Globus pallidus (tissue), 1 donor: ENCODE measurements at regions not wholly inside any gene's neighbourhood (a gene's known extent, or its start where the extent isn't known, plus 50 kb on each side); places are given as distances from the start of the nearest gene placed in this dataset.
"Not testable (repeated sequence)": the region's sequence is repeated elsewhere in the genome, so short reads cannot be mapped to it uniquely, and the experiment has no call there.

Experiments used
- DNase-seq: peaks from one replicate; pipeline ENCODE4 v3.0.0-alpha.2; 2015; ENCODE audit warnings: low spot score

DNA sequence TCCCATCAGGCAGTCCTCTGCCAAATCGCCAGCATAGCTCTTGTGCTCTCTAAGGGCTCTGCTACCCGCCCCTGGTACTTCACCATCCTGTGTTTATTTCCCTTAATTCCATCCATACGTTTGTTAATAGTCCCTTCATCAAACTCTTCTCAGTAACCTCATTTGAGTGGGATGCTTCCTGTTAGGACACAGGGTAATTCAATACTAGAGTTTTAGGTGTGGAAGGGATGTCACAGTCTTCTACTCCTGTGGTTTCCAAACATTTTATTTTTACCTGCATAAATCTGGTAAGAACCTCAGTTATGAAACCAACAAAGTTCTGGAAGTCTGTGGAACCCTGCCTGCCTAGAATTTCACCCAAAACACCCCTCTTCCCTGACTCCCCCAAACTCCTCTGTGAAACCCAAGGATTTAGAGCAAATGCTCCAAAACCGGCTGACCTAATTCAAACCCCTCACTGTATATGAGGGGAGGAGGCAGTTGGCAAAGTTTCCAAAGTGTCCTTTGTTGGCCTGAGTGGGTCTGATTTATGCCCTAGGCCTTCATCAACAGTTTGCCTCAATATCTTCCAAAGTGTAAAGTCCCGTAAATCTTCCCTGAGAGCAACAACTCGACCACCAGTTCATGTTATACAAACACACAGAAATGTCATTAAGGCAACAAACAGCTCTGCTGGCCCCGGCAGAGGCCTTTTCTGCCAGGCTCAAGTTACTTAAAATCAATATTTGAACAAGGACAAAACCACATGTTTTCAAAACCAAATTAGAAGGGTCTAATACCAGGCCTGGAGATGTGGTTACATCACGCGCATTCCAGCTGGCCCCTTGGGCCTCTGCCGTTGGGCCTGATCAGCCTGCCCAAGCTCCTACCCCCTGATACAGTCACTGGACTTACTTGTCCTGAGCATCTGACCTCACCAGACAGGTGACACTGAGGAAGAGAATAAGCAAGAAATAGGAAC is 82.4 kb upstream of the FGGY start:
- DNase-seq = no peak

DNA sequence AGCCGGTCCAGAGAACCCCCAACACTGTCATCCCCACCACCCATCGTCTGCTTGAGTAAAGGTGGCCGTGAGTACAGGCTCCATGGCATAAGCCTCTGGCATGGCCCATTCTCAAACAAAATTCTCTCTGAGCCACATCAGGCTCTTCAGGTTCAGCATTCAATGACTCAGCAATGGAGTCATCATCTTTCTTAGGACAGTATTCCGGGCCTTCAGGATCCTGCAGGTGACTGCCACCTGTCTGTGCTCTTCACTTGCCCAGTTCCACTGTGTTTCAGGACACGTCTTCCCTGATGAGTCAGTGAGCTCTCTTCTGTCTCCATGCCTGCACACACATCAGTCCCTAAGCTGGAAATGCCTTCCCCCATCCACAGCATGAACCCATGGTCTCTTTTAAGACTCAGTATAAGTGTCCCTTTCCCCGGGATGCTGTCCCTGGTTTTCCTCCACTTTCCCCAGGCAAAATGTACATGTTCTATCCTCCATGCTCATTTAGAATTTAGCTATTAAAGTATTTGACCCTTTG is 81.1 kb upstream of the FGGY start:
- DNase-seq = no peak

DNA sequence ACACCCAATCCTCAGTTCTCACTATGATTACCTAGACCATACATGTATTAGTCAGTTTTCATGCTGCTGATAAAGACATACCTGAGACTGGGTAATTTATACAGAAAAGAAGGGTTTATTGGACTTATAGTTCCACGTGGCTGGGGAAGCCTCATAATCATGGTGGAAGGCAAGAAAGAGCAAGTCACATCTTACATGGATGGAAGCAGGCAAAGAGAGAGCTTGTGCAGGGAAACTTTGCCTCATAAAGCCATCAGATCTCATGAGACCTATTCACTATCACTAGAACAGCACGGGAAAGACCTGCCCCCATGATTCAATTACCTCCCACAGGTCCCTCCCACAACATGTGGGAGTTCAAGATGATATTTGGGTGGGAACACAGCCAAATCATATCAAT is 79.5 kb upstream of the FGGY start:
- not testable (repeated sequence) for DNase-seq

DNA sequence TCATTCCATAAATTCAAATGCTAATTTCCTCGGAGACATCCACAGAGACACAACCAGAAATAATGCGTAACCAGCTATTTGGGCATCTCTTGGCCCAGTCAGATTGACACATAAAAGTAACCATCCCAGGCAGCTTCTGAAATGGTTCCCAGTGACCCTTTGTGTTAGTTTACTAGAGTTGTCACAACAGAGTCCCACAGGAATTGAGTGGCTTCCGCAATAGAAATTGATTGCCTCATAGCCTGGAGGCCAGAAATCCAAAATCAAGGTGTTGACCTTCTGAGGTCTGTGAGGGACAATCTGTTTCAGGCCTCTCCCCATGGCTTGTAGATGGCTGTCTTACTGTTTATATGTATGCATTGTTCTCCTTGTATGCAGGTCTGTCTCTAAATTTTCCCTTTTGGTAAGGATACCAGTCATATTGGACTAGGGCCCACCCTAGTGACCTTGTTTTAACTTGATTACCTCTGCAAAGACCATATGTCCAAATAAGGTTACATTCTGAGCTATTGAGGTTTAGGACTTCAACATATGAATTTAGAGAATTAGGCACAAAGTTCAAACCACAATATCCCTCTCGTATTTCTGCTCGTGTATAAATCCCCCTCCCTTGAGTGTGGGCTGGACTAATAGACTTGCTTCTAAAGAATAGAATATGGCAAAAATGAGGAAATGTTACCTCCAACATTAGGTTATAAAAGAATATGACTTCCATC is 78.2 kb upstream of the FGGY start:
- DNase-seq = no peak

DNA sequence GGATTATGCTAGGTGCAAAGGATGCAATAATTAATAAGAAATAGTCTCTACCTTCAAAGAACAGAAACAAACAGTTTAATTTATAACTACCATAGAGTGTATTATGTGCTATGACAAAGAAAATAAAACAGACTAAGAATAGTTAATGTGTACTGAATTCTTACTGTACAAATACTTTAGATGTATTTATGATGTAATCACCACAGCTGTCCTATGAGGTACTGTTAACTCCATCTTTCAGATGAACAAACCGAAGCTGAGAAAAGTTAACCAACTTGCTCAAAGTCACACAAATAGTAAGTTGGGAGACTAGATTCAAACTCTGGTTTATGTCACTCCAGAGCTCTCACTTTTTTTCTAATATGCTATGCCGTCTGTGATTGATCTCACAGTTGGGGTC is 77.0 kb upstream of the FGGY start:
- DNase-seq = no peak

DNA sequence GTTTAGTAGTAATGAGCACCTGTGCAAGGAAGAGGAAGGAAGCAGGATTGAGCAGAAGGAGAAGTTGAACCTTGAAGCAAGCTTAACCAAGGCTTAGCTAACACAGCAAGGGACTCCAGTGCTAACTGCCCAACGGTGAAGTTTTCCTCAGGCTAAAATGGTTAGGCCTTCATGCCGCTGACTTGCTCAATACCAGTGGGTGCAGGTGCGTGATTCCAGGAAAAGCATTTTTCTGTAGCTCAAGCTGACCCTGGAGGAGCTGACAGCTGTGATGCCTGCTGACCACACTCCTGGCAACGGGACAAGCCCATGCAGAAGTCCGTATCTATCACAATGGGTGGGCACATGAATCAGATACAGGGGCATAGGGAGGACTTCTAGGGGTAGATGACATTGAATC is 76.5 kb upstream of the FGGY start:
- DNase-seq = no peak

DNA sequence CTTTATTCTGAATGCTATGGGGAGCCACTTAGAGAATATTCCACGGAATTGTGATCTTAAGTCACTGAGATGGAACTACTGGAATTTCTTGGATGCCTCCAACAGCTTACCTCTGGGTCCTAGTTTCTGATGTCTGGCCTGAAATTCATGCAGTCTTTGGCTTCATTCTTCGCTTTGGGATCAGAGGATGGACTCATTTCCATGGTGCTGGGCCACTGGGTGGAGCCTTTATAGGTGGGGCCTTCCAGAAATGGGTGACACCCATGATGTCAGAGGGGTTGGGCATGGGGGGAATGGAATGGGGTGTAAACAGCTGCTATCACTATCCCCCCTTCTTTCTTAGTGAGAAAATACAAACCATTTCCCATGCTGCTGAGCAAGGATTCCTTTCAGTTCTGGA is 73.7 kb upstream of the FGGY start:
- DNase-seq = no peak

DNA sequence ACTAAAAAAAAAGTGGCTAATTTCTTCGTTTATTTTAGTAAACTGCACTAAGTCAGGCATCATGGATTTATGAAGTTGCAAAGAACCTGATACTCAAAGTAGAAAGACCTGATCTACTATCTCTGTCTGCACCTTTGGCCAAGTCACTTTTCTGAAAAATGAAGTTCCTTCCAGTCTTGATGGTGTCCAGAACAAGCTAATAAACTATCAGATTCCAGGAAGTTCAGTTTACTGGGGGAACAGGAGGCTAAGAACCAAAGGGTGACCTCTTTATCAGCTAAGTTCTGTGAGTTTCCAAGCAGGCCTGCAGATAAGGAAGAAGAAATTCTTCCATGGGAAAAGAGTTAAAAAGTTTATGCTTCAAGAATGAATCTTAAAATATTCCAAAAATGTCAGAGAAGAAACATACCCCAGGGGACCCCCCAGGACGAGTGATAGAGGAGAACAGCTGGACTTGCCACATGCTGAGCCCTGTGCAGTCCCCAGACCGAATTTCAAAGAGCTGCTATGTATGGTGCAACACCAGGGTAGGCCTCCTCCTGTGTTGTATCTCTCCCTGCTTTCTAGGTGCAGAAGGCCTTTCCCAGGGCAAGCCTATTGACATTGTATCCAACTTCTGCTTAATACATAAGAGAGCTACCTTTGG is 72.8 kb upstream of the FGGY start:
- DNase-seq = no peak

DNA sequence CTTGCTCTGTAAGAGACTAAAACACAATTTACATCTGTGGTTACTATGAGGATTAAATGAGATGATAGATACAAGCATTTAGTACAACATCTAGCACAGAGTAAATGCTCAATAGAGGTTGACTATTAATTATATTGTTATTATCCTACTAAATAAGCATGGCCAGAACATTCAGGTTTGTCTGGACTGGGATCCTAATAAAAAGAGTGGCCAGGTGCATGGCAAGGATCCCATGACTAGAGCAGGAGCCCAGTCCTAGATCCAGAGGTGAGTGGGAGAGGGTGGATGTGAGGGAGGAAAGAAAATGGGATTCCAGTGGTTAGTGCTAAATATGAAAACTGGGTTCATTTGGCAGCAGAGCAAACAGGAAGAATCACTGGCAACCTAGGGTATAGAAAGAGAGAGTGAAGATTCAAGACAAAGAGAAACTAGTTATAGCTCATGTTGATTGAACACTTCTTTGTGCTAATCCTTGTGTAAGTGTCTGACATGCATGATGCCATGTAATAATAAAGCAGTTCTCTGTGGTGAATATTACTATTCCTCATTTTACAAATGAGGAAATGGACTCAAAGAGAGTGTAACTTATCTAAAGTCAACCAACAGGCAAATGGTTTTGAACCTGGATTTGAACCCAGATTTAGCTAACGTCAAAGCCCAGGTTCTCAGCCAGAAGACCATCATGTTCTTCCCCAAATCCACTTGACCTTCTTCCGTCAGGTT is 71.1 kb upstream of the FGGY start:
- DNase-seq = no peak

DNA sequence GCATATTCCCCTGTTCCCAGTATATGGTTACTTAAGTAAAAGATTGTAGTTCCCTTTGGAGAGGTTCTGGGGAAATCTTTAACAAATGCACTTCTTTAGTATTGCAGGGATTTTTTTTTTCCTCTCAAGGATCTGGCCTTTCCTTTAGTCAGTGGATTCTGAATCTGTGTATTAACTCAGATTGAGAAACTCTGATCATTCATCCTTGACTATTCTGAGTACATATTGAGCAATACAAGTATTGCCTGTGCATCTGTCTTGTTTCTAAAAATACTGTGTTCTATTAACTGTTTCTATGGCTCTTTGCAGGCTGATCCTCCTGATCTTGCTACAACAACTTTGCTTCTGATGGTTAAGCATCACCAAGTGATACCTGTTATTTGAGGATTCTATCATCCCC is 67.8 kb upstream of the FGGY start:
- no peak for DNase-seq

DNA sequence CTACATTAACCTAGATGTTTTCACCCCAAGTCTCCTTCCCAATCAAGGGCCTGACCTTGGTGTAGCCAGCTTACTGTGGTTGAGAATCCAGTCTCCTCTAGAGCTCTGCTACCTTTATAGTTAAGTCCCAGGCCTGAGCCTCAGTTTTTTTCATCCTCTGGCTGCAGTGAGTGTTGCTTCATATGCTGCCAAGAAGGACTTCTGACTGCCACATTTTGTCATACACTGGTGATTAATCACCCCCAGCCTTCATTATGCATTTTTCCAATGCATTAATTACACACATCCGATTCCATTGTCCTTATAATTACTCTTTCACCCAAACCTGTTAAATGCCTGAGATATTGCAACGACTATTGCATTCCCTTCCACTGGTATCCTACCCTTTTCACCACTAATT is 66.3 kb upstream of the FGGY start:
- no peak for DNase-seq

DNA sequence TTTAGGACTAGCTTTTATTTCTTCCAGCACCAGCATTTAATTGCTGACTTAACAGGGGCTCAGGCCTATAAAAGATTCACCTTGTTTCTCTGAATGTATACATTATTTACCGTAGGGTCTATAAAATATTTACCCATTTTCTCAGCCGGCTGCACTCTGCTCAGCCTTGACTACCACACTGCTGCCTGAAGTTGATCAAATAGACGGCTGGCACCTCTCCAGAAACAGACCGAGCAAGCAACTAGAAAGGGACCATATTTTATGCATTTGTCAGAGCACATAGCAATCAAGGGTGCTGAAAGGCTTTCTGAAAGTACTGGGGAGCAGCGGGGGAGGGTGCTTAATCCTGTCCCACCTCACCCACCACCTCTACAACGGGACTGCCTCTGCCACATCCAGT is 64.7 kb upstream of the FGGY start:
- no peak for DNase-seq

DNA sequence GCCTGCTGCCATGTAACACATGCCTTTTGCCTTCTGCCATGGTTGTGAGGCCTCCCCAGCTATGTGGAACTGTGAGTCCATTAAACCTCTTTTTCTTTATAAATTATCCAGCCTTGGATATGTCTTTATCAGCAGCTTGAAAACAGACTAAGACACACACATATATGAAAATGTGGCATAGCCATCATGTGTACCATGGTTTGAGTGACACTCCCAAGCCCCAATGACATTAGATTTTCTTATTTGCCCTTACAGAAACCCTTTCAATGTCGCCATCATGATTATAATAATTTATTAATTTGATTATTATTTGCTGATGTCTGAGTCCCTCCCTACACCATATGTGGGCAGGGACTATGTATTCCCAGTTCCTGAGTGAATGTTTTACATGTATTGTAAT is 63.5 kb upstream of the FGGY start:
- no peak for DNase-seq

DNA sequence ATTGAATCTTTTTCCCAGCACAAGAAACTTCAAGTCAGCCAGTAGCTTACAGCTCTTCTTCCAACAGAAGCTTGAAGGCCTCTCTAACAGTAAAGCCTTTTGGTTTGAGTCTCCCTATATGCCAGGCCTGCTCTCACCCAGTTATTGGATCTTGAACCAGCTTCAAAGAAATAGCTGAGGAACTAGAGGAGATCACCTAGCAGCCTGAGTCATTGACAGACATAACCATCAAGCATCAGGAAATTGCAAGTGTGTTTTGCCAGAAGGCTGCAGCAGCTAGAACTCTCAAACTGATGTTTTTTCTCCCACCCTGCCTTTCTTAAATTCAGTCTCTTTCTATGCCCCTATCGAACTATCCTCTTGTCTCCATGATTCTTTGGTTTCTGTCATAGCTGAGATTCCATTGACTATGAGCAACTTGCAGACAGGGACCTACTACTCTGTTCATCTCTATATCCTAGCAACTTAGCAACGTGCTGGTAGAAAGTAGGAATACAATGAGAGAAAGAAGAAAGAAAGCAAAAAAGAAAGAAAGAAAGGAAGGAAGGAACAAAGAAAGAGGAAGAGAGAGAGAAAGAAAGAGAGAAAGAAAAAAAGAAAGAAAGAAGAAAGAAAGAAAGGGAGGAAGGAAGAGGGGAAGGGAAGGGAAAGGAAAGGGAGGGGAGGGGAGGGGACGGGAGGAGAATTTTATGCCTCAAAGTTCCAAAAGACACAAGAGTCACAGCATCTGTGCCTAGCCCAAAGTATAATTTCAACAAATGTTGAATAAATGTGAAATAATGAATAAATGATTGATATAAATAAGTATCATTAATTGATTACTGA is 60.0 kb upstream of the FGGY start:
- no peak for DNase-seq

DNA sequence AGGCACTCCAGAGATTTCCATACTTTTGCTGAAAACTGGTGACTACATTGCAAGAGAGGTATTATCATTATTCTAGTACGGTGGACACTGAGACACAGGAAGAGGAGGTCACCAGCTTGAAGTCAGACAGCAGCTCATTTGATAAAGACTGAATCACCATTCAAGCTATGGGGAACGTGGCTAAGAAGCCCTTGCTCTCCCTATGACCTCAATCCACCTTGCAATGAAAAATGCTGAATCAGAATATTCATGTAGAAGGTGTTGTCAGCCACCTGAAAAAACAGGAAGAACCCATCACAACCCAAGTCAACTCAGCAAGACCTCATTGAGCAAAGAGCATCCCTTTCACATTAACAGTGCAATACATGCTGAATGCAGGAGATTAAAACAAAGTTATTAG is 59.0 kb upstream of the FGGY start:
- DNase-seq = no peak

DNA sequence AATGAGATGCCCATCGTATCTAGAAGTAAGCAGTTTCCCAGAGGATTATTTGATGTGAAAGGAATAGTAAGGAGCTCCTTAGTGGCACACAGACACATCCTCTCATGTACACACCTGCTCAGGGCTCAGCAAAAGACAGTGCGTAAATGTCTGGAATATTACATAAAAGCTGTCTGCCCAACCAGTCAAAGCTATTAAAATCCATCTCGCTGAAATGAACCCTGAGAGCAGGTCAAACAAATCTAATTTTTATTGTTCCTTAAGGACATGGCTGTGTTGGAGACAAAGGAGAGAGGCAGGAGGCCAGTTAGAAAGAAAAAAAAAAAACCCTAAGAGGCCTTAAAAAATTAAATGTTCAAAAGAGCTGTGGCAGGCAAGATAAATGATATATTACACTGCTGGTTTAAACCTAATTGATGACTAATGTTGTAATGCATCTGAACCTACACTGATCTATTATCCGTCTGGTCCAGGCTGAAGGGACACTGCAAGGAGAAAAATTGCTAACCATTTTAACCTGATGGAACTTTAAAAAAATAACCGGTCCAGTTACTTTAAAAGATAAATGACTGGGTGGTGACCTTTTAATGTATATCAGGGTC is 58.5 kb upstream of the FGGY start:
- DNase-seq = no peak

DNA sequence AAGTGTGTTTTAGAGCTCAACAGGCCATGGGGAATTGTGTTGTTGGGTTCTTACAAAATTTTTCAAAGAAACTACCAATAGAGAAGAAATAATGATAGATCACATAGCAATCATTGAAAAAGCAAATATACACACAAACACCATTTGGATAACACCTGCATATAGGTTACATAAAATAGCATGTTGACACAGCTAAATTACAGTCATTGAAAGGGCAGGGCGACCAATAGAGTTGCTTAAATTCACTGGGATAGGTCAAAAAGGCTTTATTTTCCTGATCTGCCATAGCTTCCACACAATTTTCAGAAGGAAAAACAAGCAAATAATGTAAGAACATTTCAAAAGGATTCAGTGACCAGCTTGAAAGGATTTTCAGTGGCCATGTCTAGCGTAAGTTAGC is 57.9 kb upstream of the FGGY start:
- no peak for DNase-seq

DNA sequence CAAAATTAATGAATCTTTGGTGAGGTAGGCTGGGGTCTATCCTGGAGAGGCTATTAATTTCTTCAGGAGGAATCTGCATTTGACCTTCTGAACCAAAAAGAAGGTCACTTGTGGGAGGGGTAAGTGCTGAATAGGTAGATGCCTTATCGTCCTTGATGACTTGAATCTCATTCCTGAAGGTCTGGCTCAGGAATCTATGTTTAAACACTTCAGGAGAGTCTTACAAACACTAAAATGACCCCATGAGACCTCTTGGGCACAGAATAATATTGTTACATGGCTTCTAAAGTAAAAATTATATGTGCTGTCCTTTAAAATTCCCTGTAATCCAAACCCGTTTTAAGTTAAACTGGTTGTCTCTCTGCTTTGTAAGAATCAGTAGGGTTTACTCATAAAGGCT is 55.0 kb upstream of the FGGY start:
- DNase-seq = no peak

DNA sequence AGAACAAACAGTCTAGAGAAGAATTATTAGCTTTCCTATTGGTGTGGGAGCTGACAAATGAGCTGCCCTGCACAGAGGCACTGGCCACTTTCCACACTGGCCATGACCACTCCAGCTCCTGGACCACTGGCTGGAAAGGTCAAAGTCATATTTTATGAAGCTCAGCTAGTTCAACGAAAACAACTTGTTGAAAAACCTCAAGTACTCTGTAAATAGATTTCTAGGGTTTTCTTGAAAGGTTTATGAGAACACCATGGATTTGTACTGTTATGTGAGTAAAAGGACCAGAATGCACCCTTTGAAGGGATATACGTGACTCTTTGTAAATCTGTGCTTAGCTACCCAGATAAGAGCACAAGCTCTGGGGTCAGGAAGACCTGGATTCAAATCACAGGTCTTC is 54.5 kb upstream of the FGGY start:
- DNase-seq = no peak

DNA sequence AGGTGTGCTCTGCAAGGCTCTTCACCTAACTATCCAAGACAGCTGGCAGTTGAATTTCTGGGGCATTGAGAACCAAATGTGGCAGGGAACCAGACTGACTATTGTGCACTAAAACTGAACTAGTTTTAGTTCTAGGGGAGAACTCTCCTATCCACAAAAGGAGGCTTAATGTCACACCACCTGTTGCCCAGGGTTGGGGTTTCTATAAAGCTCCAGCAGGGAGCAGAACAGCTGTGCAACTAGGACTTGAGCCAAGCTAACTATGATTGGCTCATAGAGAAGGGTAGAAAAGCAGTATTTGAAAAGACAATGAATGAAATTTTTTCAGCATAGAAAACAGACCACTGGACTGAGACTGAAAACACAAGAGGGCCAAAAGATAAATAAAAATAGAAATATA is 53.3 kb upstream of the FGGY start:
- no peak for DNase-seq

DNA sequence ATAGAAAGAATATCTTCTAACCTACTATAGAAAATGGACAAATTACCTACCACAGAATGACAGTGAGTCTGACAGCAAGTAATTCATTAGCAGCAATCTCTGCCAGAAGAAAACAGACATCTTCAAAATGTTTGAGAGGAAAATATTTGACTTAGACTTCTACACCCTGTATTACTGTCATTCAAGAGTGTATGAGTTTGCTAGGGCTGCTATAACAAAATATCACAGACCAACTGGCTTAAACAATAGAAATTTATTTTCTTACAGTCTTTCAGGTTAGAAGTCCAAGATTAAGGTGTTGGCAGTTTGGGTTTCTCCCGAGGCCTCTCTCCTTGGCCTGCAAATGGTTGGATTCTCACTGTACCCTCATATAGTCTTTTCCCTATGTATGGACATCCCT is 52.9 kb upstream of the FGGY start:
- DNase-seq = no peak
